ENCODE measurements at regions not wholly inside any gene's neighbourhood (a gene's known extent, or its start where the extent isn't known, plus 50 kb on each side); places are given as distances from the start of the nearest gene placed in this dataset.

- no peak for TF ChIP-seq ZNF221 (tag by site-specific recombination; IDR thresholded peaks at IDR 0.05; ENCODE audit: borderline replicate concordance)
- TF ChIP-seq ZNF514 (tag by site-specific recombination; IDR thresholded peaks at IDR 0.05) = no peak
These were observed 139.3 kb downstream of the TTLL2 start (continued) for GRCh38 chr6:167464177-167464576.

- Histone ChIP-seq H3K36me3 (ENCODE audit: control insufficient read depth in 2 of 2, insufficient read depth in 1 of 2, low read length in 2 of 2) (no peaks in the 10 kb centered on the region), H3K27ac (ENCODE audit: extremely low read depth, low read depth, low read length) (no peak overlapping the region), H3K4me3 (ENCODE audit: low read depth, low read length) (no peak overlapping the region), H3K9me3 (ENCODE audit: control insufficient read depth, insufficient read depth, low read depth, low read length) (no peaks in the 10 kb centered on the region), H3K4me1 (ENCODE audit: control insufficient read depth, insufficient read depth, low read length) (no peaks in the 10 kb centered on the region)
- ChIA-PET CTCF (no interaction called here), POLR2A (no interaction called here)
- TF ChIP-seq ZNF837 (tag by site-specific recombination; IDR thresholded peaks at IDR 0.05) = no peak
- no peak for TF ChIP-seq ZSCAN16 (tag by site-specific recombination; IDR thresholded peaks at IDR 0.05)
- no peak for TF ChIP-seq TCF7L2 (IDR thresholded peaks at IDR 0.05; ENCODE audit: borderline replicate concordance, low read depth, low read length)
These were observed 140.6 kb downstream of the TTLL2 start for GRCh38 chr6:167465482-167465881.

- Histone ChIP-seq H3K27ac (ENCODE audit: extremely low read depth, low read depth, low read length) (no peak overlapping the region), H3K4me3 (ENCODE audit: low read depth, low read length) (no peak overlapping the region), H3K9me3 (ENCODE audit: control insufficient read depth, insufficient read depth, low read depth, low read length) (no peaks in the 10 kb centered on the region), H3K36me3 (ENCODE audit: control insufficient read depth in 2 of 2, insufficient read depth in 1 of 2, low read length in 2 of 2) (no peaks in the 10 kb centered on the region), H3K4me1 (ENCODE audit: control insufficient read depth, insufficient read depth, low read length) (no peaks in the 10 kb centered on the region)
- ChIA-PET CTCF (no interaction called here), POLR2A (no interaction called here)
- TF ChIP-seq KLF16 (tag by site-specific recombination; IDR thresholded peaks at IDR 0.05) (no peak), ZBTB21 (tag by site-specific recombination; IDR thresholded peaks at IDR 0.05) (no peak), ZNF654 (tag by site-specific recombination; IDR thresholded peaks at IDR 0.05; ENCODE audit: low read depth) (no peak), ZIC2 (tag by site-specific recombination; IDR thresholded peaks at IDR 0.05) (no peak), ZNF558 (tag by site-specific recombination; IDR thresholded peaks at IDR 0.05) (no peak), ZNF335 (tag by site-specific recombination; conservative IDR thresholded peaks at IDR 0.05) (no peak), SP2 (tag by site-specific recombination; IDR thresholded peaks at IDR 0.05) (no peak), ZNF473 (tag by site-specific recombination; IDR thresholded peaks at IDR 0.05) (no peak), ZNF768 (tag by site-specific recombination; IDR thresholded peaks at IDR 0.05) (no peak), KLF10 (tag by site-specific recombination; IDR thresholded peaks at IDR 0.05) (no peak), ZNF610 (tag by site-specific recombination; IDR thresholded peaks at IDR 0.05; ENCODE audit: borderline replicate concordance) (no peak), PRDM2 (tag by site-specific recombination; IDR thresholded peaks at IDR 0.05; ENCODE audit: borderline replicate concordance) (no peak), ZBTB17 (tag by site-specific recombination; IDR thresholded peaks at IDR 0.05) (no peak), ZFP37 (tag by site-specific recombination; IDR thresholded peaks at IDR 0.05) (no peak), ZNF16 (tag by site-specific recombination; IDR thresholded peaks at IDR 0.05; ENCODE audit: low read depth) (no peak), ZNF677 (tag by site-specific recombination; IDR thresholded peaks at IDR 0.05) (no peak), ZNF423 (tag by site-specific recombination; IDR thresholded peaks at IDR 0.05) (no peak), ATF2 (tag by site-specific recombination; IDR thresholded peaks at IDR 0.05; ENCODE audit: low read depth) (no peak), ZSCAN5A (tag by site-specific recombination; IDR thresholded peaks at IDR 0.05) (no peak), ZNF777 (tag by site-specific recombination; IDR thresholded peaks at IDR 0.05; ENCODE audit: borderline replicate concordance) (no peak)
These were observed 142.4 kb downstream of the TTLL2 start for GRCh38 chr6:167467282-167467681.

Measured in HEK293 (cell line).